SIG-M5 (cell line): ENCODE measurements at regions not wholly inside any gene's neighbourhood (a gene's known extent, or its start where the extent isn't known, plus 50 kb on each side); places are given as distances from the start of the nearest gene placed in this dataset.

Experiments used
- DNase-seq: peaks from one replicate; lab custom pipeline; 2025; lab: John Stamatoyannopoulos, UW

DNA sequence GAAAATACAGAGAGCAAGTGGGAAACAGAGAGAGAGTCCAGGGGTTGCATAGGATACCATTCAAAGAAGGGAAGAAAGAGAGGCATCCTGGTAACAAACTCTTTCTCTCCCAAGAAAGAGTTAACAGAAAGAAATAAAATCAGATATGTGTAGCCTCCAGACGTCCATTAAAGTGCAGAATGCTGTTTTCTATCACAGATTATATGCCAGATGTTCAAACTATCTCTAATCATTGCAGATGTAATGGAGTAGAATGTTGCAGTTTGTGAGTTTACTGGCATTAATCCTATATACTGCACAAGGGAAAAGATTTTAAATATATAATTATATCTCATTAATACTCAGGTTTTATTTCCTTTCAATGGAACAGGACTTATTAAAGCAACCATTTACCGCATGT lies 369.4 kb downstream of the ZNF536 start:
- no peak for DNase-seq

DNA sequence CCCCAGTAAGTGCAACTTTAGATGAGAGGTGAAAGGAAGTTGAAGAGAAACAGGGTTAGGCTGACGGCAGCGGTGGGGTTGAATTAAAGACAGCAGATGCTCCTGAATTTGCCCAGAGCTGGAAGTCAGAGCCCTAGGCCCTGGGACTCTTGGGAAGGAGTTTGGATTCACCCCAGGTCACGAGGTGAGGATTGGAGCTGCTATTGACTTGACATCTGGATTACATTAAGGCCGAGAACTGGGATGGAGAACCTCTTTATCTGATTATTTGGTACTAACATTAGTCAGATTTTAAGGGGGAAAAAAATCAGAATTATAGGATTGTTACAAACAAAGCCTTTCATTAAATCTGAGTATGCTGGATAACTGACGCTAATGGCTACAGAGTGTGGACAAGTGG lies 367.2 kb downstream of the ZNF536 start:
- DNase-seq: no peak

DNA sequence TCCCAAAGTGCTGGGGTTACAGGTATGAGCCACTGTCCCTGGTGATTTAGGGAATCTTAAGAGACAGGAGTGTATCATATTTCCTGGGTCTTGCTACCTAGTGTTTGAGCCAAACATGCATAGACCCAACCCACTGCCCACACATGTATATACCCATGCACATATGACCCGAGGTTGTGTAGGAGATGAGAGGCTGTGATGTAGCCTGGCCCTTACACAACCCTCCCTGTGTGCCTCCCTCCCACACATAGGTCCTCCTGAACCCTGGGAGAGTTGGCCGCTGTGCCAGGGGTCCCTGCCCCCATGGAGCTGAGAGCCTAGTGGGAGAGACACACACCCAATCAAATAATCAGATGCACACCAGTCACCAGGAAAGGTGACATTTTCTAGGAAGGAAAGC lies 365.9 kb downstream of the ZNF536 start:
- DNase-seq: no peak

GRCh38 chr19:30734669-30735068 lies 362.5 kb downstream of the ZNF536 start:
- DNase-seq: no peak

DNA sequence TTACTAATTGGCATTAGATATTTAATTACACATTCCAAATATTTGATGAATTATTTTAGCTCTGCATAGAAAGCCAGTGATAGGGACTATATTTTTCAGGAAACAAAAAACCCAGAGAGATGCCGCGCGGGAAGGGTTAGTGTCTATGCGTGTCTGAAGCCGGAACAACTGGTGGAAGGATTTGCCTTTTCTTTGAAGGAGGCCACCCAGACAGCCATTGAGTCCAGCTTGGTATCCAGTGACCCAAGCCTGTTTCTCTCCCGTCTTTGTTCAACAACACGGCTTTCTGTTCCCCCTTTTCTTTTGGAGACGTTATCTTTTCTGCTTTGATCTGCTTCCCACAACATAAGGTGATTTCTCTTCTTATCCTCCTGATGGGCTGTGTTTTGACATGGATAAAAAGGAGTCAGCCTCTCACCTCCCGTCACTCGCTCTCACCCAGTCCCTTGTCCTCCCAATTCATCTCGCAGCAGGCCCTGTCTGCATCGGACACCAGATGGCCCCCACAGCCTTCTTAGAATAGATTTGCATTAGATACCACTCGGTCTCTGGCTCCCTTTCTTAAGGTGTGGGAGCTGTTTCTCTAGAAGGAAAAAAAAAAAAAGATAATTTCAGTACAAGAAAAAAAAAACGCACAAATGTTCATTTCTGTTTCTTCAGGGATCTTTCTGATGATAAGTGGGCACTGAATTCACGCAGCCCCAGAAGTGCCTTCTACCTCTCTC lies 361.8 kb downstream of the ZNF536 start:
- no peak for DNase-seq

GRCh38 chr19:30731591-30731990 lies 359.4 kb downstream of the ZNF536 start:
- DNase-seq: no peak

DNA sequence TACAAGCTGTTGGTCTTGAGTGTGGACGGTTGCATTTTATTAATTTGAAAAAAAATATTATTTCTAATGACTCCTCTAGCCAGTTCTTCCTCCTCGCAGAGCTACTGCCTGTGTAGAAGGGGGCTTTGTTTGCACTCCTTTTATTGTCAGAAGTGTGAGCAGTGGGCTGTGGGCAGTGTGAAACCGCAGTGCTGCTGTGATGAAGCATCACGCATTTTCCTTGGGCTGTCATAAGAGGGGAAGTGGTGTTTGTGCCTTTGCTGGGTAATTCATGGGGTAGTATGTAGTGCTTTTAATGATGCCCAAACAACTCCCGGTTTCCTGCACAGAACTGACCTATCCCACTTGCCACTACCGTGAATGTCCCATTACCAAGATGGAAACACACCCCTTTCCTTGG lies 357.3 kb downstream of the ZNF536 start:
- no peak for DNase-seq

- DNase-seq: no peak
Measured at GRCh38 chr19:30722761-30723160, 350.6 kb downstream of the ZNF536 start.

DNA sequence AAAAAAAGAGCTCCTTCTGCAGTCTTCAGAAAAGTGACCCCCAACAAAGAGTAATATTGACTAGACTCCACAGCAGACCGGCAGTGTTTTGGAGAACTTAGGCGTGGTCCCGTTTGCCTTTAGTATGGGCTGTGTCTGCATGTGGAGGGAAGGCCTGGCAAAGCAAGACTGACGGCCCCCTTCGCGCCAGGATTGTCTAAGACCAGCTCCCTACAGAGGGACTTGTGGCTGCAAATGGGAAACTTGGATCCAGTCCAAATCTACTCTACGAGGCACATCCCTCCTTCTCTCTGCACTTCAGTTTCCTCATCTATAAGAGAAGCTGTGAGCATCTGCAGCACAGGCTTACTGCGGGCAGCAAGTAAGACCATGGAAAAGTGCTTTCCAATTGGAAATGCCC lies 350.0 kb downstream of the ZNF536 start:
- no peak for DNase-seq

GRCh38 chr19:30719999-30720345 lies 347.8 kb downstream of the ZNF536 start:
- DNase-seq: no peak

DNA sequence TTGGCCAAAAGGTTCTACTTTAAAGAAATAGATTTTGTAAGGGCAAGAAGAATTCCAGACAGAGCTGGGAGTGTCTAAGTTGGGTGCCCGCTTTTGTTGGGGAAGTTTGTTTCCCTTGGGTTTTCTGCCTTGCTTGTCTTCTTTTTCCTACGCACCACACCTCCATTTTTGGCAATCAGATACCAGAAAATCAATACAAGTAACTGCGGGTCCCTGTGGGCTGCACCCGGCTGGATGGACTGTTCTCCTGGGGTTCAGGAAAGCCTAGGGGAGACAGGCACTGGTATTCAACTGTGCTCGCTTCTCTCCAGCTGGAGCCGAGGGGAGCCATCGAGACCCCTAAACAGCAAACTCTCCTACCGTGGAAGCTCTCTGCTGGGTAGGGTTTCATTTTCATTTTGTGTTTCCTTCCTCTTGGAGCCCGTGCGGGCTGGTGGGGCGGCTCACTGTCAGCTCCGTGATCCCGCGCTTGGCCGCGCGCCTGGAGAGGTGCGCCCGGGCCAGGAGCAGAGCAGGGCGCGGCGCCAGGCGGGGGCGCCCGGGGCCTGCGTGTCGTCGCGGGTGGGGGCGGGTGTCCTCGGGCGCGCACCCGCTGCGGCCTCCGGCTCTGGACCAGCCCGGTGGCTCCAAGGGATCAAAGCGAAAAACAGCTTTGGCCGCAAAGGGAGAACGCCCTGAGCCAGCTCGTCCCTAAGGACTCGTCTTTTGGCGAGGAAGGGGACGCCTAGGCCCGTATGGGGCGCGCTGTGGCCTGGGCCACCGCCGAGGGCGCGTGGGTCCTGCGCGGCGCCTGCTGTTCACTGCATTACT lies 347.2 kb downstream of the ZNF536 start:
- DNase-seq: no peak

DNA sequence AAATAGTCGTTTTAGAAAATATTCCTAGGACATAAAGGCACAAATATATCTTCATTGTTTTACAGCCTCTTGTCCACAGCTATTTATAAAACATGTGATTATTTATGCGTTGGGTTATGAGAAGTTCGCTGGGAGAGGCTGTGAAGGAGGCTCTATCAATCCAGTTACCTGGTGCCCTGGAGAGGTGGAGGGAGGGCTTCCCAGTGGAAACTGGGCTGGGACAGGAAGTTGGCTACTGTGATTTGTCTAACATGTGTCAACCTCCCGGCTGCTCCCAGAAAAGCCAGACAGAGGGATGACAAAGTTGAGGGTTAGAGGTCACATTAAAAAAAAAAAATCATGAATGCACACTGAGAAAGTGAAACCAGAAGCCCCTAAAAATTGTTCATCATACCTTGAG lies 346.5 kb downstream of the ZNF536 start:
- no peak for DNase-seq

GRCh38 chr19:30718014-30718413 lies 345.8 kb downstream of the ZNF536 start:
- DNase-seq: no peak

- DNase-seq: no peak
Measured at GRCh38 chr19:30717381-30717780, 345.2 kb downstream of the ZNF536 start.

DNA sequence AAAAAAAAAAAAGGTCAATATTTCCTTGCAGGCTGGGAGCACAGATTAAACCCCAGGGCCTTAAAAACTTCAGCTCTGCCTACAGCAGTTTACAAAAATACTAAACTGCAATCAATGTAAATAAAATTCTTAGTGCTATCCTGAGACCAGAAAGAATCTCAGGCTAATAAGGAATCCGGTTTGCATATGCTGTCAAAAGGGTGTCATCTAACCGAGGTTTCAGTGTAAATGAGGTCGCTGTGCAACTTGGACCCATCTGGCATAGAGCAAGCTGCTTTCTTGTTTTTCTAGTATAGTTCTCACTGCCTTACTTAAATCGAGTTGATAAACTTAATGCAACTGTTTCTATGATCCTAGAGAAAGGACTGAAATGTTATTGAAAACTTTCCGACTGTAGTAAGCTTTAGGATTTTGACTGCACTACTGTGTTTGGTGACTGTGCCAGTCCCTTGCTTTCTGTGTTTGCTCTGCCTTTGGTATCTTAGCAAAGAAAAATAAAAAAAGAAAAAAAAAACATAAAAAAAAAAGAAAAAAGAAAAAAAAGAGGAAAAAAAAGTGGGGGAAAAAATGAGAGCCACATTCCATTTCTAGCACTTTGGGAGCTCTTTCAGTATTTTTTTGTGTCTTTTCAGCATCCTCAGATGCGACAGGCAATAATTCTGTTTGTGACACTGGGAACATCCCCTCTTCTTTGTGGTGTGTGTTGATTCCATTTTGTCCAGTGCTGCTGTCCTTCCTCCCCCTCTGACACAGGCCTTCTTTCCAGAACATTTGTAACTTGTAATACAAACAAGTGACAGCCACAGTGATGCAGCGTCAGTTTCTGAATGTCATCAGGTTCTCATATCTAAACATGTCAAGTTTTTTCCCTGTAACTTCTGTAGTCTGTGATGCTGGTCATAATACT lies 340.5 kb downstream of the ZNF536 start:
- DNase-seq: no peak

DNA sequence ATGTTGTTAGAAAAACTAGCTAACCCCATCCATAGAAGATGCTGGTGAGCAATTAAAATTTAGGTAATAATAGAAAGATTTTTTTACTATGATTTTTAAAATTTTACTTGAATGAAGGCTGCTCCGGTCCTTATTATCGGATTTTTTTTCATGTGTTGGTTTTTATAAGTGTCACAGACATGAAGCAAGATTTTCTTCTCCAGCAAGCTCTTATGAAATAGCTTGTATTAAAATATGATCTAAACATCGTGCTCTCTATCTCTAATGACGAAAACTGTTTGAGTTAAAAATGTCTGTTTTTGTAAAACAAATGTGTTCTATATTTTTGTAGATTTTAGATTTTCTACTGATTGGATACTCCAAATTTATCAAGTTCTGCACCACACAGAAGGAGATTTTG lies 339.6 kb downstream of the ZNF536 start:
- no peak for DNase-seq

DNA sequence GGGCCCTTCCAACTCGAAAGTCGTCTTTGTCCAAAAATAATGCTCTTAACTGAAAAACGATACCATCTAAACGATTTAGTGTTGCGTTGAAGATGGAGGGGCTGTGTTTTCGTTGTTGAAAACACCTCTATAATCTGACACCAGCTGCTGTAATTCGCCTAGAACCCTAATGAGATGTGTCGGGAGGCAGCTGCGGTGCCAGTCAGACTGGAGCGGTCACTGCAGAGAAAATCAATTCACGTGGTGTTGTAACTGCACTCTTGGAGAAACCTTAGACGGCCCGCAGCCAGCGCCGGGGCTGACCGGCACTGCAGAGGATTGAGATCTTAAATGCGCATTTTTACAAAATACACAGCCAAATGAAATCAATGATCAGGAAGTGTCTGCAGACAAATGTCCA lies 339.1 kb downstream of the ZNF536 start:
- no peak for DNase-seq

DNA sequence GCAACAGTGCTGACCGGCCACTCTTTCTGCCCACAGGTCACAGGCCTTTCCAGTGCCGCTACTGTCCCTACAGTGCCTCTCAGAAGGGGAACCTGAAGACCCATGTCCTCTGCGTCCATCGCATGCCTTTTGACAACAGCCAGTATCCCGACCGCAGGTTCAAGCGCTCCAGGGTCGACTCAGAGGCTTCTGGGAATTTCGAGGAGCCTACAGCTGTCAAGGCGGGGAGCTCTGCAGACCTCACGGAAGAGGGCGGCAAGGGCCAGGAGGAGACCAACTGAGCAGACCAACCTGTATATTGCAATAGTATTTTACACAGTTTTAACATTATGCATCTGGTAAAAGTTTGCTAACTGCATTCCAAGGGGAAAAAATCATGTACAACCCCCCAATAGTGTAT lies 338.5 kb downstream of the ZNF536 start:
- DNase-seq: no peak

- no peak for DNase-seq
Measured at GRCh38 chr19:30708416-30709178, 336.4 kb downstream of the ZNF536 start.

DNA sequence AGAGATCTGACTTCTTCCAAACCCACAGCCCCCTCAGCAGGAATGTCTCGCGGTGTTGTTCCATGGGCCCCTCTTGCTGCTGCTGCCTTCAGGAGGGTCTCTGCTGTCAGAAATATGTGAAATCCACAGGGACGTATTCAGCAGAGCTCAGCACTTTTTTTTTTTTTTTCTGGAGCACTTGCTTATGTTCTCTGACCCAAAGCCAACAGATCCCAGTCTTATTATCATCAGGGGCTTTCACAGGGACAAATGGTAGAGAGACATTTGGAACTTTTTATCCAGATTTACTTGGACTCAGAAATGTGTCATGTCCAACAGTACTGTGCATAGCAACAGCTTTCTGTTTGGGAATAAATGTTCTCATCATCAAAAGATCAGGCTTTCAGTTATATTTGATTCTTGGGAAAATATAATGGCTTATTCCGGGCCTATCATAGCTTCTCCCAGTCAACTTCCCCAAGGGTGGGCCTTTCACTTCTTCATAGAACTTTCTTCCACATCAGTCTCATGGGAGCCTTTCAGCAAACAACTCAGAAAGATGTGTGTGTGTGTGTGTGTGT lies 332.7 kb downstream of the ZNF536 start:
- DNase-seq: no peak

GRCh38 chr19:30703645-30704044 lies 331.5 kb downstream of the ZNF536 start:
- DNase-seq: no peak

GRCh38 chr19:30701178-30701577 lies 329.0 kb downstream of the ZNF536 start:
- no peak for DNase-seq
